Activated CD4-positive, alpha-beta T cell treated with anti-CD3 and anti-CD28 coated beads for 24 hours (primary cell): ENCODE measurements at regions not wholly inside any gene's neighbourhood (a gene's known extent, or its start where the extent isn't known, plus 50 kb on each side); places are given as distances from the start of the nearest gene placed in this dataset.

ENCODE experiments used
- DNase-seq, 2 donors: peaks; one replicate each; pipeline ENCODE4 v3.0.0-alpha.2; 2020; ENCODE audit warnings: low read depth in 2 of 2

- DNase-seq: no peak
These were observed 313.0 kb downstream of the BMP2 start for GRCh38 chr20:7080472-7080871.

- DNase-seq: no peak
These were observed 318.0 kb downstream of the BMP2 start for GRCh38 chr20:7085467-7085866.

- DNase-seq: no peak
These were observed 320.3 kb downstream of the BMP2 start for GRCh38 chr20:7087803-7088202.

GRCh38 chr20:7090001-7090400 is 322.5 kb downstream of the BMP2 start:
- no peak for DNase-seq

GRCh38 chr20:7090811-7091210 is 323.3 kb downstream of the BMP2 start:
- DNase-seq: no peak

- DNase-seq: no peak
These were observed 324.2 kb downstream of the BMP2 start for GRCh38 chr20:7091655-7092054.

- DNase-seq: no peak
These were observed 327.0 kb downstream of the BMP2 start for GRCh38 chr20:7094438-7094997.

- DNase-seq: no peak
These were observed 339.4 kb downstream of the BMP2 start for GRCh38 chr20:7106910-7107309.

GRCh38 chr20:7108929-7109328 is 341.4 kb downstream of the BMP2 start:
- DNase-seq: no peak

- DNase-seq: no peak
These were observed 346.3 kb downstream of the BMP2 start for GRCh38 chr20:7113577-7114466.

GRCh38 chr20:7123457-7123856 is 356.0 kb downstream of the BMP2 start:
- no peak for DNase-seq

- no peak for DNase-seq
These were observed 356.6 kb downstream of the BMP2 start for GRCh38 chr20:7124120-7124519.

GRCh38 chr20:7136886-7137285 is 369.4 kb downstream of the BMP2 start:
- DNase-seq: no peak

- no peak for DNase-seq
These were observed 370.1 kb downstream of the BMP2 start for GRCh38 chr20:7137395-7138151.

GRCh38 chr20:7144464-7144863 is 377.0 kb downstream of the BMP2 start:
- DNase-seq: no peak

GRCh38 chr20:7146552-7147219 is 379.2 kb downstream of the BMP2 start:
- no peak for DNase-seq

- DNase-seq: no peak
These were observed 379.7 kb downstream of the BMP2 start for GRCh38 chr20:7147220-7147601.

- no peak for DNase-seq
These were observed 384.4 kb downstream of the BMP2 start for GRCh38 chr20:7151676-7152470.

GRCh38 chr20:7155282-7155681 is 387.8 kb downstream of the BMP2 start:
- DNase-seq: no peak

- no peak for DNase-seq
These were observed 388.3 kb downstream of the BMP2 start for GRCh38 chr20:7155794-7156193.

- no peak for DNase-seq
These were observed 392.4 kb downstream of the BMP2 start for GRCh38 chr20:7159903-7160302.
